K562 (cell line): ENCODE measurements at regions not wholly inside any gene's neighbourhood (a gene's known extent, or its start where the extent isn't known, plus 50 kb on each side); places are given as distances from the start of the nearest gene placed in this dataset.
A peak's percentile ranks its signal among the peaks of the same experiment; 100 is the strongest.

Experiments
- ADNP ChIP-seq: fragments of 200-800 bp; sonication (Bioruptor generic); IDR thresholded peaks from 2 replicates; pipeline ENCODE4 v1.6.1; 2016; ENCODE audit warnings: missing genetic modification characterization, missing compliant biosample characterization
- ERF ChIP-seq: fragments of 450-650 bp; formaldehyde crosslinking; IDR thresholded peaks from 2 replicates; pipeline ENCODE4 v1.4.0; 2020; ENCODE audit warnings: mild to moderate bottlenecking, mixed read lengths
- FOSL1 ChIP-seq: fragments of 200-800 bp; sonication (Bioruptor generic); conservative IDR thresholded peaks from 2 replicates; pipeline ENCODE4 v1.6.1; 2016; ENCODE audit warnings: missing genetic modification characterization, missing compliant biosample characterization
- FOXA1 ChIP-seq: fragments of 450-650 bp; IDR thresholded peaks from 2 replicates; pipeline ENCODE4 v1.6.1; 2016; ENCODE audit warnings: mild to moderate bottlenecking, borderline replicate concordance
- KDM5B ChIP-seq: fragments of 200-600 bp; sonication (generic); IDR thresholded peaks from 2 replicates; pipeline ENCODE4 v1.6.1; 2012; ENCODE audit warnings: low read depth, mild to moderate bottlenecking, moderate library complexity, low read length, control low read depth, inconsistent platforms; ENCODE audit not compliant: insufficient replicate concordance
- MAFK ChIP-seq: IDR thresholded peaks from 2 replicates; pipeline ENCODE4 v1.6.1; 2011; ENCODE audit warnings: low read length, improper control_type of control experiment
- MAZ ChIP-seq, 2 experiments: fragments of 450-650 bp in 1 of 2; sonication (generic) in 1 of 2; formaldehyde crosslinking; IDR thresholded peaks in 1 of 2; conservative IDR thresholded peaks in 1 of 2; 2 replicates each; pipeline versions ENCODE4 v1.4.0 to v1.5.0; 2020; ENCODE audit warnings: mild to moderate bottlenecking in 1 of 2, missing genetic modification reagents in 1 of 2
- MEF2A ChIP-seq: IDR thresholded peaks from 2 replicates; pipeline ENCODE4 v1.6.1; 2011; ENCODE audit warnings: low read depth, mild to moderate bottlenecking, low read length, moderate library complexity; ENCODE audit not compliant: control insufficient read depth
- NR1H2 ChIP-seq: sonication (generic); formaldehyde crosslinking; IDR thresholded peaks from 2 replicates; pipeline ENCODE4 v1.4.0; 2020; ENCODE audit warnings: mild to moderate bottlenecking, missing genetic modification reagents
- PCBP2 ChIP-seq: fragments of 200-400 bp; formaldehyde crosslinking; IDR thresholded peaks from 2 replicates; pipeline ENCODE4 v1.6.1; 2018; ENCODE audit warnings: low read length, low read depth, mild to moderate bottlenecking, moderate library complexity; ENCODE audit not compliant: poor library complexity, severe bottlenecking
- PML ChIP-seq: IDR thresholded peaks from 2 replicates; pipeline ENCODE4 v1.6.1; 2012; ENCODE audit warnings: low read length, inconsistent platforms
- SMARCC2 ChIP-seq: fragments of 450-650 bp; IDR thresholded peaks from 2 replicates; pipeline ENCODE4 v1.6.1; 2017; ENCODE audit warnings: antibody characterized with exemption, moderate library complexity, mild to moderate bottlenecking, low read depth
- SNIP1 ChIP-seq: fragments of 450-650 bp; IDR thresholded peaks from 2 replicates; pipeline ENCODE4 v1.7.1; 2017; ENCODE audit warnings: low read depth, mild to moderate bottlenecking
- TARDBP ChIP-seq: fragments of 450-650 bp; IDR thresholded peaks from 2 replicates; pipeline ENCODE4 v1.6.1; 2016
- TCFL5 ChIP-seq: fragments of 250-450 bp; sonication (Bioruptor Pico); conservative IDR thresholded peaks from 2 replicates; pipeline ENCODE4 v1.6.1; 2021; ENCODE audit warnings: mild to moderate bottlenecking, moderate library complexity, matching md5 sums
- TEAD4 ChIP-seq, 2 experiments: sonication (generic) in 1 of 2; formaldehyde crosslinking in 1 of 2; IDR thresholded peaks; 2 replicates each; pipeline versions ENCODE4 v1.6.1 to v1.8.0; 2012 to 2022; ENCODE audit warnings: borderline replicate concordance in 1 of 2, inconsistent platforms in 1 of 2, low read length in 1 of 2, mild to moderate bottlenecking in 1 of 2, missing genetic modification reagents in 1 of 2
- ZC3H4 ChIP-seq: sonication (generic); formaldehyde crosslinking; IDR thresholded peaks from 2 replicates; pipeline ENCODE4 v1.9.0; 2021; ENCODE audit warnings: missing genetic modification reagents, borderline replicate concordance
- ZNF134 ChIP-seq: fragments of 250-450 bp; sonication (Bioruptor Pico); conservative IDR thresholded peaks from 2 replicates; pipeline ENCODE4 v1.4.0; 2020
- ZNF232 ChIP-seq: sonication (generic); formaldehyde crosslinking; IDR thresholded peaks from 2 replicates; pipeline ENCODE4 v1.8.0; 2022; ENCODE audit warnings: mild to moderate bottlenecking, missing genetic modification reagents
- TF ChIP-seq, protein P1 (sequence below), 2 experiments: fragments of 450-650 bp; IDR thresholded peaks; 2 replicates each; pipeline ENCODE4 v1.6.1; 2016; ENCODE audit warnings: mild to moderate bottlenecking in 2 of 2, borderline replicate concordance in 1 of 2, low read depth in 1 of 2, moderate library complexity in 1 of 2

DNA sequence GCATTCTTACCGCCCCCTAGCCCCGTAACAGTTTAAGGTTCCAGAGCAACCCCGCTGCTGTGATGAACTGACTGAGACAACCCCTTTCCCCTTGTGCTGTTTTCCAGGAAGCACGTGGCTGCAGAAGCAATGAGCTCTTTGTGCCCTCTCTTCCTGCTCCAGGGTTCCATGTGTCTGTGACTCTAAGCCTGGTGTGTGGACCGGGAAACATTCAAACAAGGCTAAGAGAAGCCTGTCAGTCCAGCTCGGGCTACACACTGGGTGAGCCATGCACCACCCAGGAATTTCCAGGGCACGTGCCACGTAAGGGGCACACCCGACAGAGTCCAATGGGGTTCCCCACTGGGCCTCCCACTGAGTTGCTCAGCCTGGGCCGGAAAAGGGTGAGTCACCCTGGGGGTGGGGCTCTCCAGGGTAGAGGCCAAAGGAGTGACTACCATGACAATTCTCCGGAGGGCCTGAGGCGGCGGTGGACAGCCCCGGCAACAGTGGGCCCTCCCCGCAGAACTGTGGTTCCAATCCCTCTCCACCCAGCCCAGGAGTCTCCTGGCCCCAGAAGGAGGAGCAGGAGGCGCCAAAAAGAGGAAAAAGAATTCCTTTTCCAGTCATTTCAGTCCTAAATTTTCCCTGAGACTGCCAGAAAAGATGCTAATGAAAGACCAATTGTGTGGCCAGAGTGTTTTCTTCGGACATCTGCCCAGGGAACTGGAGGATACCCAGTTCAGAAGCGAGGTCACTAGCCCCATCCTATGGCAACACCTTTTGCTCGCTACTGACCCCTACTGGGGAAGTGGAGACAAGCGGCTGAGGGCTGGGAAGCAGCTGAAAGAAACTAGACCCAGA, 157.8 kb upstream of the SLC1A4 start (continued):
- TF ChIP-seq, protein P1, sequence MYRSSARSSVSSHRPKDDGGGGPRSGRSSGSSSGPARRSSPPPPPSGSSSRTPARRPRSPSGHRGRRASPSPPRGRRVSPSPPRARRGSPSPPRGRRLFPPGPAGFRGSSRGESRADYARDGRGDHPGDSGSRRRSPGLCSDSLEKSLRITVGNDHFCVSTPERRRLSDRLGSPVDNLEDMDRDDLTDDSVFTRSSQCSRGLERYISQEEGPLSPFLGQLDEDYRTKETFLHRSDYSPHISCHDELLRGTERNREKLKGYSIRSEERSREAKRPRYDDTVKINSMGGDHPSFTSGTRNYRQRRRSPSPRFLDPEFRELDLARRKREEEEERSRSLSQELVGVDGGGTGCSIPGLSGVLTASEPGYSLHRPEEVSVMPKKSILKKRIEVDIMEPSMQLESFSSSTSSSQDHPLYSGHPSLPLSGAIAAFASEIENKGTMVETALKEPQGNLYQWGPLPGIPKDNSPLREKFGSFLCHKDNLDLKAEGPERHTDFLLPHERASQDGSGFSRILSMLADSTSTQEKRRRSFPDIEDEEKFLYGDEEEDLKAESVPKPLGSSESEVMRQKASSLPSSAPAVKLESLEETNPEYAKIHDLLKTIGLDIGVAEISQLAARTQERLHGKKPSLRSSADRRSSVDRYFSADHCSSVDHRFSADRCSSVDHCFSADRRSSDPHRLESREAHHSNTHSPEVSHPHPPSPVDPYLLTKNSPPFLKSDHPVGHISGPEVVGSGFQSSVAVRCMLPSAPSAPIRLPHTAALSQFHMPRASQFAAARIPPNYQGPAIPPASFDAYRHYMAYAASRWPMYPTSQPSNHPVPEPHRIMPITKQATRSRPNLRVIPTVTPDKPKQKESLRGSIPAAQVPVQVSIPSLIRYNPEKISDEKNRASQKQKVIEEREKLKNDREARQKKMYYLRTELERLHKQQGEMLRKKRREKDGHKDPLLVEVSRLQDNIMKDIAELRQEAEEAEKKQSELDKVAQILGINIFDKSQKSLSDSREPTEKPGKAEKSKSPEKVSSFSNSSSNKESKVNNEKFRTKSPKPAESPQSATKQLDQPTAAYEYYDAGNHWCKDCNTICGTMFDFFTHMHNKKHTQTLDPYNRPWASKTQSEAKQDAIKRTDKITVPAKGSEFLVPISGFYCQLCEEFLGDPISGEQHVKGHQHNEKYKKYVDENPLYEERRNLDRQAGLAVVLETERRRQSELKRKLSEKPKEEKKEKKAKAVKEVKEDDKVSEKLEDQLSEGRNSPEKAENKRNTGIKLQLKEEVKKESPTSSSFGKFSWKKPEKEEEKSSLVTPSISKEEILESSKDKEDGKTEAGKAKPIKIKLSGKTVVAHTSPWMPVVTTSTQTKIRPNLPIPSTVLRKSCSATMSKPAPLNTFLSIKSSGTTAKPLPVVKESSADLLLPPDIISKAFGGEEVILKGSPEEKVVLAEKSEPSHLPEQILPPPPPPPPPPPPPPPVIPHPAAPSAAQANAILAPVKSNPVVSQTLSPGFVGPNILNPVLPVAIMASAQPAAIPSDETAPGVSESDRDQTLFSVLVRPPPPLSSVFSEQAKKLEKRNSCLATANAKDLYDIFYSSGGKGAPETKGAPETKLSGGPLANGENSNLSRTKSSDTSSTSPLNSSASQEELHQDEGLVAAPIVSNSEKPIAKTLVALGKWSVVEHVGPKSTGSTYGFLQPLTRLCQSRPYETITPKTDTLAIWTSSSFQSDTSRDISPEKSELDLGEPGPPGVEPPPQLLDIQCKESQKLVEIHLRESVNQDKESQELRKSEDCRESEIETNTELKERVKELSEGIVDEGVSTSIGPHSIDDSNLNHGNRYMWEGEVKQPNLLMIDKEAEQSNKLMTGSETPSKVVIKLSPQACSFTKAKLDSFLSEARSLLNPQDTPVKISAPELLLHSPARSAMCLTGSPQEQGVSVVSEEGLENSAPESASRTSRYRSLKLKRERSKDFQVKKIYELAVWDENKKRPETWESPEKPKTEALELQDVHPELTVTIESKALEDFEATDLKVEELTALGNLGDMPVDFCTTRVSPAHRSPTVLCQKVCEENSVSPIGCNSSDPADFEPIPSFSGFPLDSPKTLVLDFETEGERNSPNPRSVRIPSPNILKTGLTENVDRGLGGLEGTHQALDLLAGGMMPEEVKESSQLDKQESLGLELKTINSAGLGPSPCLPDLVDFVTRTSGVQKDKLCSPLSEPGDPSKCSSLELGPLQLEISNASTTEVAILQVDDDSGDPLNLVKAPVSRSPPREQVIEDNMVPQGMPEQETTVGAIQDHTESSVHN (IDR thresholded peaks at IDR 0.05; ENCODE audit: borderline replicate concordance in 1 of 2, low read depth in 1 of 2): 0 out of 4 replicates have a peak, but pooled peaks of 1 of the 2 experiments have one; percentile 43
- no peak; the same call in 1 of the 2 replicates for TF ChIP-seq TEAD4 (IDR thresholded peaks at IDR 0.05; ENCODE audit: low read length)
- no peak for TF ChIP-seq TEAD4 (CRISPR knock-in tag; IDR thresholded peaks at IDR 0.05; ENCODE audit: borderline replicate concordance)
- TF ChIP-seq MAFK: no peak
- no peak; the same call in 1 of the 2 replicates for TF ChIP-seq TARDBP
- TF ChIP-seq PML: no peak
- no peak for TF ChIP-seq FOXA1
- TF ChIP-seq SMARCC2: peak; percentile 67; the same call in 1 of the 2 replicates
- TF ChIP-seq ZNF134 (CRISPR knock-in tag): no peak
- TF ChIP-seq KDM5B: peak; percentile 27
- no peak for TF ChIP-seq SNIP1
- TF ChIP-seq ERF: peak; percentile 89
- no peak for TF ChIP-seq NR1H2 (CRISPR knock-in tag)
- no peak for TF ChIP-seq ZC3H4 (CRISPR knock-in tag)
- peak; percentile 83 to 91 for TF ChIP-seq MAZ (CRISPR knock-in tag; conservative IDR thresholded peaks at IDR 0.05 in 1 of 2, IDR thresholded peaks at IDR 0.05 in 1 of 2)
- TF ChIP-seq PCBP2: no peak
- TF ChIP-seq MEF2A: no peak
- TF ChIP-seq ZNF232: no peak
- TF ChIP-seq FOSL1 (tag): peak; percentile 99
- no peak for TF ChIP-seq TCFL5 (CRISPR knock-in tag)
- TF ChIP-seq ADNP (tag): peak; percentile 48; the same call in 1 of the 2 replicates
